ENCODE measurements at regions not wholly inside any gene's neighbourhood (a gene's known extent, or its start where the extent isn't known, plus 50 kb on each side); places are given as distances from the start of the nearest gene placed in this dataset.

GRCh38 chr13:105328212-105328611 is 1207.2 kb downstream of the EFNB2 start:
- Histone ChIP-seq H3K4me1 (no peaks in the 10 kb centered on the region), H3K27me3 (no peaks in the 10 kb centered on the region), H3K27ac (no peak overlapping the region), H3K9me3 (no peaks in the 10 kb centered on the region), H3K4me3 (no peak overlapping the region), H3K36me3 (no peaks in the 10 kb centered on the region)
- no peak for DNase-seq (ENCODE audit: low spot score in 2 of 2)
- intact Hi-C loops (cut with DNase I) = no loop called here
- no peak for TF ChIP-seq CTCF (IDR thresholded peaks at IDR 0.05)

GRCh38 chr13:105327581-105328126 is 1207.8 kb downstream of the EFNB2 start:
- Histone ChIP-seq H3K27me3 (no peaks in the 10 kb centered on the region), H3K9me3 (no peaks in the 10 kb centered on the region), H3K4me1 (no peaks in the 10 kb centered on the region), H3K4me3 (no peak overlapping the region), H3K36me3 (no peaks in the 10 kb centered on the region), H3K27ac (no peak overlapping the region)
- intact Hi-C loops (cut with DNase I) = no loop called here
- no peak for TF ChIP-seq CTCF (IDR thresholded peaks at IDR 0.05)
- DNase-seq (ENCODE audit: low spot score in 2 of 2) = no peak

GRCh38 chr13:105319875-105320274 is 1215.6 kb downstream of the EFNB2 start:
- no peak overlapping the region for H3K27ac ChIP-seq
- H3K4me3 ChIP-seq = no peak overlapping the region
- DNase-seq (ENCODE audit: low spot score in 2 of 2) = no peak
- no peaks in the 10 kb centered on the region for H3K27me3 ChIP-seq
- H3K36me3 ChIP-seq = no peaks in the 10 kb centered on the region
- TF ChIP-seq CTCF (IDR thresholded peaks at IDR 0.05) = no peak
- no peaks in the 10 kb centered on the region for H3K9me3 ChIP-seq
- intact Hi-C loops (cut with DNase I) = no loop called here
- H3K4me1 ChIP-seq = no peaks in the 10 kb centered on the region

GRCh38 chr13:105316731-105317130 is 1218.7 kb downstream of the EFNB2 start:
- no peak overlapping the region for H3K4me3 ChIP-seq
- no peaks in the 10 kb centered on the region for H3K9me3 ChIP-seq
- H3K4me1 ChIP-seq = no peaks in the 10 kb centered on the region
- no peak for DNase-seq (ENCODE audit: low spot score in 2 of 2)
- no peak overlapping the region for H3K27ac ChIP-seq
- no peaks in the 10 kb centered on the region for H3K36me3 ChIP-seq
- intact Hi-C loops (cut with DNase I) = no loop called here
- H3K27me3 ChIP-seq = no peaks in the 10 kb centered on the region
- TF ChIP-seq CTCF (IDR thresholded peaks at IDR 0.05) = no peak

GRCh38 chr13:105312906-105313305 is 1222.6 kb downstream of the EFNB2 start:
- Histone ChIP-seq H3K9me3 (no peaks in the 10 kb centered on the region), H3K27me3 (no peaks in the 10 kb centered on the region), H3K36me3 (no peaks in the 10 kb centered on the region), H3K4me3 (no peak overlapping the region), H3K4me1 (no peaks in the 10 kb centered on the region), H3K27ac (no peak overlapping the region)
- no peak for DNase-seq (ENCODE audit: low spot score in 2 of 2)
- no peak for TF ChIP-seq CTCF (IDR thresholded peaks at IDR 0.05)
- intact Hi-C loops (cut with DNase I) = no loop called here

- no peak overlapping the region for H3K4me3 ChIP-seq
- intact Hi-C loops (cut with DNase I) = no loop called here
- TF ChIP-seq CTCF (IDR thresholded peaks at IDR 0.05) = no peak
- no peaks in the 10 kb centered on the region for H3K9me3 ChIP-seq
- H3K27ac ChIP-seq = no peak overlapping the region
- no peaks in the 10 kb centered on the region for H3K36me3 ChIP-seq
- H3K27me3 ChIP-seq = no peaks in the 10 kb centered on the region
- no peak for DNase-seq (ENCODE audit: low spot score in 2 of 2)
- H3K4me1 ChIP-seq = no peaks in the 10 kb centered on the region
These were observed 1224.4 kb downstream of the EFNB2 start for GRCh38 chr13:105311094-105311493.

All from ascending aorta (tissue), 2 donors.